ENCODE measurements at regions not wholly inside any gene's neighbourhood (a gene's known extent, or its start where the extent isn't known, plus 50 kb on each side); places are given as distances from the start of the nearest gene placed in this dataset.

- Histone ChIP-seq H3K36me3 (ENCODE audit: control insufficient read depth, insufficient read depth, low read length) (no peaks in the 10 kb centered on the region), H3K27me3 (ENCODE audit: control insufficient read depth, insufficient read depth, low read length) (no peaks in the 10 kb centered on the region), H3K4me3 (ENCODE audit: low read depth in 2 of 2, low read length in 2 of 2) (no peak overlapping the region), H3K4me1 (ENCODE audit: control insufficient read depth, insufficient read depth, low read length) (no peaks in the 10 kb centered on the region), H3K9me3 (ENCODE audit: control insufficient read depth, insufficient read depth, low read depth, low read length) (no peaks in the 10 kb centered on the region), H3K27ac (ENCODE audit: low read length) (no peak overlapping the region)
- intact Hi-C loops (cut with micrococcal nuclease; ENCODE audit: unreplicated experiment), result no loop called here
- DNase-seq (ENCODE audit: low read depth, low spot score) (no peak), ATAC-seq (no peak)
- no TSS peak for BruUV-seq (replicated peaks)
- ChIA-PET POLR2A (no interaction called here), CTCF (no interaction called here)
- in situ Hi-C loops (cut with HindIII; ENCODE audit: low pct_unique_long_range_greater_than_20kb, low sequenced_read_pairs), result no loop called here
- TF ChIP-seq POLR2AphosphoS5 (IDR thresholded peaks at IDR 0.05; ENCODE audit: low read depth, low read length), result no peak
- TF ChIP-seq TCF7L2 (IDR thresholded peaks at IDR 0.05; ENCODE audit: low read depth, low read length), result no peak
- no peak for TF ChIP-seq CTCF (IDR thresholded peaks at IDR 0.05)
- no peak for TF ChIP-seq REST (IDR thresholded peaks at IDR 0.05; ENCODE audit: insufficient read depth in 1 of 2, low read depth in 2 of 2, low read length in 1 of 2)
- TF ChIP-seq SIN3A (IDR thresholded peaks at IDR 0.05; ENCODE audit: borderline replicate concordance, insufficient read depth, low read depth, low read length), result no peak
Measured at GRCh38 chr13:33433316-33433715, 147.8 kb upstream of the STARD13 start.

- POLR2A ChIA-PET, result interaction anchor here (0.6 kb wide), 1 partner anchor 63 kb away, joined by 12 read pairs; no protein-coding TSS in a partner anchor
- DNase-seq (ENCODE audit: low read depth, low spot score), result no peak
- BruUV-seq (replicated peaks), result no TSS peak
- Histone ChIP-seq H3K4me1 (ENCODE audit: control insufficient read depth, insufficient read depth, low read length) (no peaks in the 10 kb centered on the region), H3K9me3 (ENCODE audit: control insufficient read depth, insufficient read depth, low read depth, low read length) (no peaks in the 10 kb centered on the region), H3K27ac (ENCODE audit: low read length) (no peak overlapping the region), H3K4me3 (ENCODE audit: low read depth in 2 of 2, low read length in 2 of 2) (no peak overlapping the region), H3K36me3 (ENCODE audit: control insufficient read depth, insufficient read depth, low read length) (no peaks in the 10 kb centered on the region), H3K27me3 (ENCODE audit: control insufficient read depth, insufficient read depth, low read length) (no peaks in the 10 kb centered on the region)
- CTCF ChIA-PET, result no interaction called here
- TF ChIP-seq SIN3A (IDR thresholded peaks at IDR 0.05; ENCODE audit: borderline replicate concordance, insufficient read depth, low read depth, low read length) (no peak), CTCF (IDR thresholded peaks at IDR 0.05) (no peak), REST (IDR thresholded peaks at IDR 0.05; ENCODE audit: insufficient read depth in 1 of 2, low read depth in 2 of 2, low read length in 1 of 2) (no peak), TCF7L2 (IDR thresholded peaks at IDR 0.05; ENCODE audit: low read depth, low read length) (no peak), POLR2AphosphoS5 (IDR thresholded peaks at IDR 0.05; ENCODE audit: low read depth, low read length) (no peak)
- in situ Hi-C loops (cut with HindIII; ENCODE audit: low pct_unique_long_range_greater_than_20kb, low sequenced_read_pairs) (no loop called here), intact Hi-C loops (cut with micrococcal nuclease; ENCODE audit: unreplicated experiment) (no loop called here)
- ATAC-seq, result no peak
Measured at GRCh38 chr13:33434676-33435075, 149.1 kb upstream of the STARD13 start.

Measured in Panc1 (cell line).